ENCODE measurements at regions not wholly inside any gene's neighbourhood (a gene's known extent, or its start where the extent isn't known, plus 50 kb on each side); places are given as distances from the start of the nearest gene placed in this dataset.
"Not testable (repeated sequence)": the region's sequence is repeated elsewhere in the genome, so short reads cannot be mapped to it uniquely, and the experiment has no call there.

DNA sequence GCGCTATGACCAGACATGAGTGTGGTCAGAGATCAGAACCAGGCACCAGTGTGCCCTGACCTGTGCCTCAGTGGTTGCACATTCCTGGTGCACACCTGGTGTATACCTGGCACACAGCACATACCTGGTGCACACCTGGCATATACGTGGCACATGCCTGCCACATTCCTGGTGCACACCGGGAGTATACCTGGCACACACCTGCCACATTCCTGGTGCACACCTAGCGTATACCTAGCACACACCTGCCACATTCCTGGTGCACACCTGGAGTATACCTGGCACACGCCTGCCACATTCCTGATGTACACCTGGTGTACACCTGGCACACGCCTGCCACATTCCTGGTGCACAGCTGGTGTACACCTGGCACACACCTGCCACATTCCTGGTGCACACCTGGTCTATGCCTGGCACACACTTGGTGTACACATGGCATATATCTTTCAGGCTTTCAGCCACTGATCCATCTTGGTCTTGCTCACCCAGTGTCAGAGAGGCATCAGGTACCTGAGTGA, 61.3 kb upstream of the ADGRL1 start (continued):
- no peak for TF ChIP-seq NR2F1 (CRISPR knock-in tag; IDR thresholded peaks at IDR 0.05)
- TF ChIP-seq ZSCAN25 (CRISPR knock-in tag; IDR thresholded peaks at IDR 0.05): no peak
- TF ChIP-seq, protein P1, sequence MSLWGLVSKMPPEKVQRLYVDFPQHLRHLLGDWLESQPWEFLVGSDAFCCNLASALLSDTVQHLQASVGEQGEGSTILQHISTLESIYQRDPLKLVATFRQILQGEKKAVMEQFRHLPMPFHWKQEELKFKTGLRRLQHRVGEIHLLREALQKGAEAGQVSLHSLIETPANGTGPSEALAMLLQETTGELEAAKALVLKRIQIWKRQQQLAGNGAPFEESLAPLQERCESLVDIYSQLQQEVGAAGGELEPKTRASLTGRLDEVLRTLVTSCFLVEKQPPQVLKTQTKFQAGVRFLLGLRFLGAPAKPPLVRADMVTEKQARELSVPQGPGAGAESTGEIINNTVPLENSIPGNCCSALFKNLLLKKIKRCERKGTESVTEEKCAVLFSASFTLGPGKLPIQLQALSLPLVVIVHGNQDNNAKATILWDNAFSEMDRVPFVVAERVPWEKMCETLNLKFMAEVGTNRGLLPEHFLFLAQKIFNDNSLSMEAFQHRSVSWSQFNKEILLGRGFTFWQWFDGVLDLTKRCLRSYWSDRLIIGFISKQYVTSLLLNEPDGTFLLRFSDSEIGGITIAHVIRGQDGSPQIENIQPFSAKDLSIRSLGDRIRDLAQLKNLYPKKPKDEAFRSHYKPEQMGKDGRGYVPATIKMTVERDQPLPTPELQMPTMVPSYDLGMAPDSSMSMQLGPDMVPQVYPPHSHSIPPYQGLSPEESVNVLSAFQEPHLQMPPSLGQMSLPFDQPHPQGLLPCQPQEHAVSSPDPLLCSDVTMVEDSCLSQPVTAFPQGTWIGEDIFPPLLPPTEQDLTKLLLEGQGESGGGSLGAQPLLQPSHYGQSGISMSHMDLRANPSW (CRISPR knock-in tag; IDR thresholded peaks at IDR 0.05; ENCODE audit: borderline replicate concordance): no peak
- TF ChIP-seq ZMYM4 (CRISPR knock-in tag; IDR thresholded peaks at IDR 0.05): no peak
- no peak for TF ChIP-seq ZNF251 (CRISPR knock-in tag; IDR thresholded peaks at IDR 0.05)
- TF ChIP-seq, protein P2, sequence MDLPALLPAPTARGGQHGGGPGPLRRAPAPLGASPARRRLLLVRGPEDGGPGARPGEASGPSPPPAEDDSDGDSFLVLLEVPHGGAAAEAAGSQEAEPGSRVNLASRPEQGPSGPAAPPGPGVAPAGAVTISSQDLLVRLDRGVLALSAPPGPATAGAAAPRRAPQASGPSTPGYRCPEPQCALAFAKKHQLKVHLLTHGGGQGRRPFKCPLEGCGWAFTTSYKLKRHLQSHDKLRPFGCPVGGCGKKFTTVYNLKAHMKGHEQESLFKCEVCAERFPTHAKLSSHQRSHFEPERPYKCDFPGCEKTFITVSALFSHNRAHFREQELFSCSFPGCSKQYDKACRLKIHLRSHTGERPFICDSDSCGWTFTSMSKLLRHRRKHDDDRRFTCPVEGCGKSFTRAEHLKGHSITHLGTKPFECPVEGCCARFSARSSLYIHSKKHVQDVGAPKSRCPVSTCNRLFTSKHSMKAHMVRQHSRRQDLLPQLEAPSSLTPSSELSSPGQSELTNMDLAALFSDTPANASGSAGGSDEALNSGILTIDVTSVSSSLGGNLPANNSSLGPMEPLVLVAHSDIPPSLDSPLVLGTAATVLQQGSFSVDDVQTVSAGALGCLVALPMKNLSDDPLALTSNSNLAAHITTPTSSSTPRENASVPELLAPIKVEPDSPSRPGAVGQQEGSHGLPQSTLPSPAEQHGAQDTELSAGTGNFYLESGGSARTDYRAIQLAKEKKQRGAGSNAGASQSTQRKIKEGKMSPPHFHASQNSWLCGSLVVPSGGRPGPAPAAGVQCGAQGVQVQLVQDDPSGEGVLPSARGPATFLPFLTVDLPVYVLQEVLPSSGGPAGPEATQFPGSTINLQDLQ (CRISPR knock-in tag; IDR thresholded peaks at IDR 0.05): no peak
- no peak for TF ChIP-seq REST (IDR thresholded peaks at IDR 0.05; ENCODE audit: borderline replicate concordance in 1 of 2, low read depth in 1 of 2, low read length in 2 of 2)
- no peak for TF ChIP-seq ZNF670 (CRISPR knock-in tag; IDR thresholded peaks at IDR 0.05; ENCODE audit: borderline replicate concordance)
- TF ChIP-seq ARID2 (CRISPR knock-in tag; IDR thresholded peaks at IDR 0.05; ENCODE audit: borderline replicate concordance): no peak
- no peak for TF ChIP-seq ZNF337 (CRISPR knock-in tag; IDR thresholded peaks at IDR 0.05; ENCODE audit: borderline replicate concordance, low read depth)

- H3K9me3 ChIP-seq (ENCODE audit: low read length); H3K9ac ChIP-seq (ENCODE audit: insufficient read depth, low read depth, low read length); H3K36me3 ChIP-seq (replicated peaks in 1 of 2; ENCODE audit: control insufficient read depth in 1 of 2, insufficient read depth in 2 of 2, low read length in 2 of 2); H3K4me1 ChIP-seq (ENCODE audit: insufficient read depth, low read length); BruUV-seq (replicated peaks); intact Hi-C loops (cut with micrococcal nuclease; ENCODE audit: unreplicated experiment); H3K27ac ChIP-seq (ENCODE audit: extremely low read length, insufficient read depth, low read length); H3K79me2 ChIP-seq (ENCODE audit: insufficient read depth, low read length); CTCF ChIA-PET (ENCODE audit: low intra/inter-chr PET ratio, low total read pairs); H4K20me1 ChIP-seq (ENCODE audit: insufficient read depth, low read length); ATAC-seq; POLR2A ChIA-PET; H3K4me2 ChIP-seq (ENCODE audit: low read depth, low read length); H2AFZ ChIP-seq (ENCODE audit: low read length); in situ Hi-C loops (cut with HindIII; ENCODE audit: extremely low pct_ligation_motif_present, low pct_unique_long_range_greater_than_20kb); FAIRE-seq; H3K4me3 ChIP-seq (replicated peaks in 1 of 3; ENCODE audit: insufficient read depth in 1 of 3, low read depth in 2 of 3, low read length in 3 of 3); DNase-seq (ENCODE audit: low spot score): not testable (repeated sequence)
- 41% methylated on average over 4 of the region's 4 CpGs for WGBS (ENCODE audit: low lambda C conversion rate)
- peaks cover 7 to 30% of the 10 kb centered on the region in 2 experiments for H3K27me3 ChIP-seq (ENCODE audit: control insufficient read depth in 1 of 2, insufficient read depth in 2 of 2, low read length in 2 of 2)
Observed at GRCh38 chr19:14266208-14266607, 60.2 kb upstream of the ADGRL1 start.
